Kidney epithelial cell (primary cell): ENCODE measurements at regions not wholly inside any gene's neighbourhood (a gene's known extent, or its start where the extent isn't known, plus 50 kb on each side); places are given as distances from the start of the nearest gene placed in this dataset.

Experiments
- DNase-seq: peaks from one replicate; pipeline ENCODE4 v3.0.0-alpha.2; 2010; ENCODE audit warnings: low read depth
- H3K27me3 ChIP-seq: 2 replicates; pipeline ENCODE4 v1.6.0; 2011; ENCODE audit warnings: low read length; ENCODE audit not compliant: control insufficient read depth, insufficient read depth
- H3K36me3 ChIP-seq: 2 replicates; pipeline ENCODE4 v1.5.1; 2011; ENCODE audit warnings: low read length; ENCODE audit not compliant: control insufficient read depth, insufficient read depth
- H3K4me3 ChIP-seq: 2 replicates; pipeline ENCODE4 v1.5.1; 2011; ENCODE audit warnings: low read depth, mild to moderate bottlenecking, control low read depth, low read length
- TF ChIP-seq, protein P1 (sequence below): IDR thresholded peaks from 2 replicates; pipeline ENCODE4 v1.5.1; 2011; ENCODE audit warnings: mild to moderate bottlenecking, moderate library complexity, low read length, control low read depth, inconsistent platforms; ENCODE audit not compliant: insufficient read depth, poor library complexity, severe bottlenecking

DNA sequence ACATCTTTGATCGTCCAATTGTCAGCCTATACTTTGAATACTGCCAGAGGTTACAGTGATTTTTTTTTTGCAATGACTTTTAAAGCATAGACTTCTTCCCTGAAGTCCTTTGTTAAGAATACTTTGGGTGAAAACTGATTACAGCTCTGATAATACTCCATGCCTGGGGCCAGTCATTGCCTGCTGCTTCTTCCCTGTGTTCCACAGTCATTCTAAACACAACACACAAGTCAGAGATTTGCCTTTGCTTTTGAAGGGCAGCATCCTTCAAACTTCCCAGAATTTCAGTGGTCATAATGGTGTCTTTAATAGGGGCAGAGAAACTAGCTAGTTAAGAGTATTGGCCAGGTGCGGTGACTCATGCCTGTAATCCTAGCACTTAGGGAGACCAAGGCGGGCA is 153.7 kb upstream of the PLAAT1 start:
- TF ChIP-seq, protein P1, sequence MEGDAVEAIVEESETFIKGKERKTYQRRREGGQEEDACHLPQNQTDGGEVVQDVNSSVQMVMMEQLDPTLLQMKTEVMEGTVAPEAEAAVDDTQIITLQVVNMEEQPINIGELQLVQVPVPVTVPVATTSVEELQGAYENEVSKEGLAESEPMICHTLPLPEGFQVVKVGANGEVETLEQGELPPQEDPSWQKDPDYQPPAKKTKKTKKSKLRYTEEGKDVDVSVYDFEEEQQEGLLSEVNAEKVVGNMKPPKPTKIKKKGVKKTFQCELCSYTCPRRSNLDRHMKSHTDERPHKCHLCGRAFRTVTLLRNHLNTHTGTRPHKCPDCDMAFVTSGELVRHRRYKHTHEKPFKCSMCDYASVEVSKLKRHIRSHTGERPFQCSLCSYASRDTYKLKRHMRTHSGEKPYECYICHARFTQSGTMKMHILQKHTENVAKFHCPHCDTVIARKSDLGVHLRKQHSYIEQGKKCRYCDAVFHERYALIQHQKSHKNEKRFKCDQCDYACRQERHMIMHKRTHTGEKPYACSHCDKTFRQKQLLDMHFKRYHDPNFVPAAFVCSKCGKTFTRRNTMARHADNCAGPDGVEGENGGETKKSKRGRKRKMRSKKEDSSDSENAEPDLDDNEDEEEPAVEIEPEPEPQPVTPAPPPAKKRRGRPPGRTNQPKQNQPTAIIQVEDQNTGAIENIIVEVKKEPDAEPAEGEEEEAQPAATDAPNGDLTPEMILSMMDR = no peak
- Histone ChIP-seq H3K4me3 (no peak overlapping the region), H3K36me3 (no peaks in the 10 kb centered on the region), H3K27me3 (no peaks in the 10 kb centered on the region)
- no peak for DNase-seq

DNA sequence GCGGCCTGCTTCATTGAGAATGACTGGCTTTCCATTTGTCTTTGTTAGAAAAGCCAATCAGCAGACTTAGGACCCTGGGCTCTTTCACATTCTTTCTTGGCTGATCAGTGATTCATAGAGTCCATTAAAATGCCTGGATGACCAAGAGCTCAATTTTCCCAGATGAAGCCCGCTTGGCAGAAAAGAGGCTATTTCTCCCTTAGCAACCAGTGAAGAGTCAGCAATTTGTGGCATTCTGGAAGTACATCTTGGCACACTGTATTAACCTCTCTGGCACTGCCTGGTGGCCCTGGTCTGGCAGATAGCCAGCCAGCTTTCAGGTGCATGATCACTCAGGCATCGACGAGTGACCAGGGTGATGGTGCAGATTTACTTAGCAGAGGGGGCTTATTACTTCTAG is 145.7 kb upstream of the PLAAT1 start:
- Histone ChIP-seq H3K4me3 (no peak overlapping the region), H3K36me3 (no peaks in the 10 kb centered on the region), H3K27me3 (no peaks in the 10 kb centered on the region)
- DNase-seq = peak; percentile 45
- TF ChIP-seq, protein P1 = no peak

DNA sequence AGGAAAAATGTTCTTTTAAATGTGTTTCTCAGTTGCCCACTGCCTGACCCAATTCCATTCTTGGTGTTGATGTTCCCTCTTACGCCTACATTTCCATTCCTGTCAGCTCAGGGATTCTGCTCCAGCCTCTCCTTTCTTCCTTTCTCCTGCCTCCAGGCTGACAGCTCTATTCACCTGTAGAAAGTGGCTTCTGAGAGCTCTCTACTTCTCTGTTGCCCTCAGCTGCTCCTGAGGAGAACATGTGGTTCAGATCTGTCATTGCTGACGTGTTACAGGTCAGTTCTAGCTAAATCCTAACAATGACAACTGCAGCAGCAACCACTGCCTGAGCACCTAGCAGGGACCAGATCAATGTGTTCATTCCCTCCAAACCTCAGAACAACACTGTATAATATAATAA is 144.9 kb upstream of the PLAAT1 start:
- TF ChIP-seq, protein P1 = no peak
- no peaks in the 10 kb centered on the region for H3K27me3 ChIP-seq
- H3K4me3 ChIP-seq = no peak overlapping the region

DNA sequence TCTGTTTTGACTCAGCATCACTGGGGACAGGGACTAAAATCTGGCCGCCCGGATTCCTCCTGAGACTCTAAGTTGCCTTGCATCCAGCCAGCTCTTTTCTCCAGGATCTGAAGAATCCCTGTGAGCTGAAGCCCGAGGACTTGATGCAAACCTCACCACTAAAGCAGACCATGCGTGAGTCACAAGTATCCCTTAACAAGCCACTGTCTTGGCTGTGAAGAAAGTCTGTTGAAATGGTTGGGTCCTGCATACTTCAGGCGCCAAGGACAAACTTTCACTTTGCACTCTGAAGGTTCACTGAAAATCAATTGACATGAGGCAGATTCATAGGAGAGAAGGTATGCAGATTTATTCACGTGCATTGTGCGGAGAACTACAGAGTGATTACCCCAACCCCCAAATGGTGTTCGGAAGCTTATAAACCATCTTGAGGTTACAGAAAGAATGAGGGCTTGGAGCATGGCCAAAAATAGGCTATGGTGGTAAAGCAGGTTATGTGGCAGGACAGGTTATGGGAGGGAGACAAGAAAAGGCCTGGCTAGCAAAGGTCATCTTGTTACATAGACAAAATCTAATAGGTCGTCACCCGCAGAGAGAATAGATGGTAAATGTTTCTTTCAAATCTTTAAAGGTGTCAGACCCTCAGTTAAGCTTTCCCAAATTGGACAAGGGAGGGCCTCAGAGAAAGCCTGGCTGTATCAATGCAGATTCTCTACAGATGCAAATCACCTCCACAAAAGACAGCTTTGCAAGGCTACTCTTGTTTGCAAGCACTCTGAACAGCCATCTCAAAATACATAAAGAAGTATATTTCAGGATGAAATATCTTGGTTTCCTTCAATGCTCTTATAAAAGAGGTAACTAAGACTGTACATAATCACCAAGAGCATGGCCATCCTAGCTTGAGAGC is 126.3 kb upstream of the PLAAT1 start:
- DNase-seq = no peak
- Histone ChIP-seq H3K4me3 (no peak overlapping the region), H3K36me3 (no peaks in the 10 kb centered on the region), H3K27me3 (no peaks in the 10 kb centered on the region)
- TF ChIP-seq, protein P1 = no peak

More for the DNA sequence above, 144.9 kb upstream of the PLAAT1 start:
- no peak for DNase-seq
- H3K36me3 ChIP-seq = no peaks in the 10 kb centered on the region

DNA sequence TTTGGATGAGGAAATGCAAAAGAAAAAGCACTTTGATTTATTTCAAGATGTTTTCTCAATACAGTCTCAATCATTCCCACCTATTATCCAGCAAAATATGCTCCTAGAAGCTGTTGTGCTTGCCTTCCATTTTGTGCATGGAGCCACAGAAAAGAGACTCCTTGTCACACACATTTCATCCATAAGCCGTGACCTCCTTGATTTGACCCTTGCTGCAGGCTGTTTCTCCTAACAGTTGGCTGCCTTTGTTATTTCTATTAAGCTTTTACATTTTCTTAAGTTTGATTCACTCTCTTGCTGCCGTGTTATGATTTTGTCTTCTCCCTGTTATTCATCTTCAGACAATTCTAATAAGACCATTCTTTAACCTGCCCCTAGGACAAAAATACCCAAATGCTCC is 124.2 kb upstream of the PLAAT1 start:
- TF ChIP-seq, protein P1 = no peak
- H3K4me3 ChIP-seq = no peak overlapping the region
- no peak for DNase-seq
- no peaks in the 10 kb centered on the region for H3K27me3 ChIP-seq
- no peaks in the 10 kb centered on the region for H3K36me3 ChIP-seq

DNA sequence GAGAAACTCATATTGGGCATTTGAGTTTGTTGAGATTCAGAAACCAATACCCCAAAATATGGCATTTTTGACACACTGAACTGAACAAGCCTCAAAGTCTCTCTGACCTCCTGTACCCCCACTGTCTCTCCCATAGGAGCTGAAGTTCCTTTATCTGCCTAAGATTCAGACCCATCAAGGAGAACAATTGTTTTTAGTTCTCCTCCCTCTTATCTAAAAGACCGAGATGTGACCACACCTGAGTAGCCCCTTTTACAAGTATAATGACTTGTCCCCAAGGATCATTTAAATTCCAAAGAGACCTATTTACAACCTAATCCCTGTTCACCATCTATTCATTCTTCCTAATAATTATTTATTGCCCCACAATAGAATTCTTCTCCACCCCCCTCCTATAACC is 122.1 kb upstream of the PLAAT1 start:
- no peak for DNase-seq
- Histone ChIP-seq H3K36me3 (no peaks in the 10 kb centered on the region), H3K4me3 (no peak overlapping the region), H3K27me3 (no peaks in the 10 kb centered on the region)
- TF ChIP-seq, protein P1 = no peak
